HG03354 (cell line): ENCODE measurements at regions not wholly inside any gene's neighbourhood (a gene's known extent, or its start where the extent isn't known, plus 50 kb on each side); places are given as distances from the start of the nearest gene placed in this dataset.
"Not testable (repeated sequence)": the region's sequence is repeated elsewhere in the genome, so short reads cannot be mapped to it uniquely, and the experiment has no call there.

Source experiments
- ATAC-seq: cut with Tn5 transposase; IDR thresholded peaks from one replicate; pipeline ENCODE4 v1.9.1; 2021; ENCODE audit warnings: mild to moderate bottlenecking; ENCODE audit not compliant: unreplicated experiment, poor library complexity, severe bottlenecking

DNA sequence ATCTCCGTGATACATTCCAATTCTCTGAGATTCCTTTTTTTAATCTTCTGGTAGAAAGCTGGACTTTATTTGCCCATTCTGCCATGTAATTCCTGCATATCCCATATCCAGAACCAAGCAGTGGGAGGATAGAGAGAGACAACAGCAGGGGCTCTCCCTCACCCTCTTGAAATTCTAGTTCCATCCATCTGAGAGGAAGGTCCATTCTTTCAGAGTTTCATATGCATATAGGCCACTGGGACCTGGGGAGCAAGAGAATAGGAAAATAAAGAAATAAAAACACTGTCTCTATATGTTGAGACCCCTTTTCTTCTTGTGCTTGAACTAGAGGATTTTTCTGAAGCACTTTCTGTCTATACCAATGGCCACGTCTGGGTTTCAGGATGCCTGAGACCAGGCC, 147.9 kb upstream of the STMND1 start:
- no peak for ATAC-seq

DNA sequence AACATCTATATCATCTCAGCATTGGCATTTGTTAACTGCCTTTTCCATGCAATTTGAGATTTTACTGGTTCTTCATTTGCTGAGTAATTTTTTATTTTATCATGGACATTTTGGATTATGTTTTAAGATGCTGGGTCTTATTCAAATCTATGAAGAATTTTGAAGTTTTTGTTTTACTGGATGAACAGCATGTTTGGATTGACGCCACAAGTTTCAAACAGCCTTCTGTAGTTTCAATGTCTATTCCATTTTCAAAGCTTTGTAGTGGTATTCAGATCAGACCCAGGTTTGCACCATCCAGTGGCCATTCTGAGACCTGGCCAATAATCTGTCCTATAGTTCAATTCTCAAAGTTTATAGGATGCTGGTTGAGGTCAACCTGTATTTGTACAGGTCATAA, 148.4 kb upstream of the STMND1 start:
- no peak for ATAC-seq

DNA sequence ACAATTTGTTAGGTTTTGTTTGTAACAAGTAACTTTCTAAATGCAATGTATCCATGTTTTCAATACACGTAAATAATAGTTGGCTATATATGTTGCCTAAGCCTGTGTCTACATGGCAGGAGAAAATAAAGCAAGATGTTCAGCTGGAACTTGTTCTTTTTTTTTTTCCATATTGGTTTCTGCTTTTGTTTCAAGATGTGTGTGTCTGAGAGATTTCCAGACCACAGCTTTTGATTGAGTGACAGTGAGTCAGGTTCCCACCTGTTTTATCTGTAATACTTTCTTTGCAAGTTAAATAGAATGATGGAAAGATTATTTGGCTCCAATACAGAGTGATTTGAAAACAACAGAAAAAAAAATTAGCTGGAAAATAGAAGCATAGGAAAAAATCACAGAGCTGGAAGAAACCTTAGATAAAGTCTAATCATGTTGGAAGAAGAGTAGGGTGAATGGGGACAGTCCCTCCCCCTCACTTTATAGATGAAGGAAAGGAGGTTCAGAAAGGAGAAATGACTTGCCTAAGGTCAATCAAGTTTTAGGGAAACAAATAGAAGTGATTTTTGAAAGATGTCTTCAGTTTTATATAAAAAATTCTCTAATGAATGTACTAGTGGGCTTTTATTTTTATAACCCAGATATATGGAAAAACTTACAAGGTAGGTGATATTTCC, 150.9 kb upstream of the STMND1 start:
- no peak for ATAC-seq

DNA sequence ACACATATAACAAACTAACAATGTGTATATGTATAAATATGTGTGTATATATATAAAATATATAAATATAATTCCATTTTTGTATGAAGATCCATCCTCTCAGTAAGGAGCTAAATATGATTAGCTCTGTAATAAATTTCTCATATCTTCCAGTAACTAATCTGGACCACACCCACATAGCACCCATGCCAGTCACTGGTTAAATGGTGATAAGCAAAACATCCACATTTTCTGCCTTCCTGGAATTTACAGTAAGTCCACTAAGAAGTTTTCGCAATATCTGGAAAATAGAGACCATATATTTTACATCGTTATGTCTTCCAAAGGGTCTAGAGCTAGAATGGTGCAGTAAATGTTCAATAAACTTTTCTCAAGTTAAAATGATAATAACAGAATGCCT, 151.5 kb upstream of the STMND1 start:
- no peak for ATAC-seq

DNA sequence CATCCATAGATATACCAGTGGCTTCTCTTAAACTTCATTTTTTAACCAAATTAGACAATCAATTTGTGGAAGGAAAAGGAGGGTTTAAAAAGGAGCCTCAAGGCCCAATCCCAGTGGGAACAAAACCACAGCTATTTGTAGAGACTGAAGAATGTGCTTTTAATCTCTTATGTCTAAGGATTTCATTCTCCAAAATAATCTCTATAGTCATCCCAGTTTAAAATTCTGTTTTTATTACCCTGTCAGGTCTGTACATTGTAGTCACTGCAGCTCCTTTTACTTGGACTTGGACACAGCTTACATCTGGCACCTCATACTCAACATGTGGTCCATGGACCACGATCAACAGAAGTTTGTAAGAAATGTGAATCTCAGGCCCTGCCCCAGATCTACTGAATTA, 152.1 kb upstream of the STMND1 start:
- no peak for ATAC-seq

DNA sequence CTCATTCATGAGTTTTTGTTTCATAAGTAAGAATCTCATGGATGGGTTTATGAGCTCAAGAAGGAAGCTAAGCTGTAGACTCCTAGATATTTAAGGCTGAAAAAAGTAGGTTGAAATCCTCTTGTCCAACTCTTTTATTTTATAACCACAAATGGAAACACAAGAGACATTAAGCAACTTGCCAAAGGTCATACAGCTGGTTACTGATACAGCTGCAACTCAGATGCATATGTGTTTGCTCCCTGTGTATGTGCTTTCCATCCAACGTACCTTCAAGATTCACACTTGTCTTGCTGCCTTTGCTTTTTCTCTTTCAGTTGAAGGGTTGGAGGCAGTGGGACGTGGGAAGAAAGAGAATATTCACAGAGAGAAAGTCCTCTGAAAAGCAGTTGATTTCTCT, 153.5 kb upstream of the STMND1 start:
- ATAC-seq, result no peak

DNA sequence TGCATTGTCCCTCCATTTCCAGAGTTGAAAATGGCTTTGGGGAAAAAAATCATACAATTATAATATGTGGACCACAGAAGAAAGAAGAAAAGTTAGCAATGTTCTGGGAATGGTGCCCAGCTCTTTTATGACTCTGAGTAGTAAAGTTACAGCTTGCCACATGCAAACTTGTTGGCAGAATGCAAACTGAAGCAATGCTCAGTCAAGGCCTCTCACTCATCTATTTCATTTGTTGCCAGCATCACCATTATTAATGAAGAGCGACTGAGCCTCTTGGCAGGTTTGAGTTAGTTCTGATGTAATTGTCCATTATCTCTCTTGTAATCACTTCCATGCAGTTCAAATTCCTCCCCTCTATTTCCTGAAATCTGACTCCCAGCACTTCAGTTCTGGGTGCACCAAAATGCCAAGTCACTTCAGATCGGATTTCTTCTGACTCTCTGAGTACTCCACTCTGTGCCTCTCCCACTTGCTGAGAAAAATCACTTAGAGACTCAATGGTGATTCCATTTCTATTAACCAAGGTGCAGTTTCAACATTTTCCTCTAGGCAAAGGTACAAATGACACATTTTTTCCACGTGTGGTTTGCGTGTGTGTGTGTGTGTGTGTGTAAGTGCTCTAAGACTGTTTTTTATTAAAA, 154.4 kb upstream of the STMND1 start:
- ATAC-seq, result no peak

DNA sequence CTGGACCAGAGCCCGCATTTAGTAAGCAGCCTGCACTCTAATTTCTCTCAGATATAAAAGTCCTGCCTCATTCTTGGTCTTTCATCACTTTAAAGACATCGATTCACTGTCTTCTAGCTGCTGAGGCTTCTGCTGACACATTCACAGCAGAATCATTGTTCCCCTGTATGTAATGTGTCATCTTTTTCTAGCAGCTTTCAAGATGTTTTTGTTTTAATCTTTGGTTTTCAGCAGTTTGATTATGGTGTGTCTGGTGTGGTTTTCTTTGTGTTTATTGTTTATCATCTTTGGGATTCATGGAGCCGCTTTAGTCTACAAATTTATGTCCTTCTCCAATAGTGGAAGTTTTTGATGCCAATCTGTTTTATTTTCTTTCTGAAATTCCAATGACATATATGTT, 157.3 kb upstream of the STMND1 start:
- ATAC-seq, result no peak

DNA sequence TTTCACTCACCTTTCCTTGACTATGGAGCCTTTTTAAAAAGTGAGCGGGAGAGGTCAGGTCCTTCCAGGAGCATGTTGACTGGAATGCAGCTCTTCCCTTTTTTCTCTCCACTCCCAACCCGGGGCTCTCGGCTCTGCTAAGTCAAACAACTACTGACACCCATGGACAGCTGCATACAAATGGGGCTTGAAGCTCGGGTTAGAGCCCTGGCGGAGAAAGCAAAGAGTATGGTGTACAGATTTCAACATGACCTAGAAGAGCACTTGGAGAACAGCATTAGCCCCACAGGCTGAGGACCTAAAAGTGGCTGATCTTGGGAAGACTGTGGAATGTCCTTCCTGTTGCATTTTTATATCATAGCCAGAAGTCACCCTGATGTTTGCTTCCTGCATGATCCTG, 162.0 kb upstream of the STMND1 start:
- ATAC-seq, result no peak

DNA sequence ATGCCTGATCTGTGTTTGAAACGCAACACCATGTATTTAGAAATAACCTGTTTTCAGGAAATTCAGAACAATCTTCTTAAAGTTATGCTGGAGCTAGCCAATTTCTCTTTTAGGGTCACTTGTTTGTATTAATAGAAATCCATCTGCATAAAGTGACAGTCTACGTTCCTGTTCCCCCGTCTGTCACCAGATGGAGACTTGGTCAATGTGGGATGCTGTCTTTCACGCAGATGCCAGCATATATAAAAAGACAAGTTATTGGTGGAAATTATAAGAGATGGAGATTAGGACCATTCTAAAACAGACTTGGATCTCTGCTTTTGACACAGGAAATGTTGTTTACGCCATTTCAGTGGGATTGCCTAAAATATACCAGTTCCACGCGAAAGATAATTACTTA, 162.5 kb upstream of the STMND1 start:
- no peak for ATAC-seq

DNA sequence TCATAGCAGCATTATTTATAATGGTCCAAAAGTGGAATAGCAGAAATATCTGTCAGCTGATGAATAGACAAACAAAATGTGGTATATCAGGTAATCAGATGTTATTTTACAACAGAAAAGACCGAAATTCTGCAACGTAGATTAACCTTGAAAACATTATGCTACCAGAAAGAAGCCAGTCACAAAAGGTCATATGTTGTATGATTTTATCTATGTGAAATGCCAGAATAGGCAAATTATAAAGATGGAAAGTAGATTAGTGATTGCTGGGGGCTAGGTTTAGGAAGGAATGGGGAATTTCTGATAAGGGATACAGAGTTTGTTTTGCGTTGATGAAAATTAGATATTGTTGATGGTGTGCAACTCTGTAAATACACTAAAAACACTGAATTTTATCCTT, 165.0 kb upstream of the STMND1 start:
- no peak for ATAC-seq

DNA sequence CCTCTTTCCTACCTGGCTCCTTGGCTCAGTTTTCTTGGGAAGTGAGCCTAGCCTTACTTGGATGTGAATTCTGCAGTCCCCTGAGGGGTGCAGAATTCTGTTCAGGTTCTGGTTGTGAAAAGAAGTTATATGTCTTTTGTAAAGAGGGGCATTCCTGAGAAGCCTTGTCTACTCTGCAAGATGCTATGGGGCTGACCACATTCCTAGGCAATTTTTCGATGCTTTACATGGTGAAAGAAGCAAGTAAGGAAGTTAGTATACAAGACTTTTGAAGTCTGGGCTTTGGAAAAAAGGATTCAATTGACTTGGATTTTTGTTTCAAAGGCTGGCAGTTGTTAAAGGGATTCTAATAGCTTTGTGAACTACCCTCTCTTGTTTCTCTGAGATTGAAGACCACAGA, 167.9 kb upstream of the STMND1 start:
- no peak for ATAC-seq

DNA sequence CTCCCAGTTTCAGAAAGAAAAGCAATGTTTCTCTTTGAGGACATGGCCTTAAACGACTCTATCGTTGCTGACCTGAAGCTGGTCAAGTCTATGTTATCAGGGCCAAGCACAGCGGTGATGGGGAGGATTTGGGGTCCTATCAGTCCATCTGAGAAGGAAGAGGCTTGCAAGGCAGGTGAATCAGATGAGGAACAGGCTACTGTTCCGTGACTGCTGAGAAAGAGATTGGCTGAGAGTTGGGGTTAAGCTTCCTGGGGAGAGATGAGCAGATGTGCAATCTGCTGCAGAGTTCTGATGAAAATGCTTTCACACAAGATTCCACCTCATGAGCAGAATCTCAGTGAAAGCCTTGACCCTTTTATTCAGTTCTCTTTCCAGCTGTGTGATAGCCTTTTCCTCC, 168.3 kb upstream of the STMND1 start:
- ATAC-seq, result no peak

DNA sequence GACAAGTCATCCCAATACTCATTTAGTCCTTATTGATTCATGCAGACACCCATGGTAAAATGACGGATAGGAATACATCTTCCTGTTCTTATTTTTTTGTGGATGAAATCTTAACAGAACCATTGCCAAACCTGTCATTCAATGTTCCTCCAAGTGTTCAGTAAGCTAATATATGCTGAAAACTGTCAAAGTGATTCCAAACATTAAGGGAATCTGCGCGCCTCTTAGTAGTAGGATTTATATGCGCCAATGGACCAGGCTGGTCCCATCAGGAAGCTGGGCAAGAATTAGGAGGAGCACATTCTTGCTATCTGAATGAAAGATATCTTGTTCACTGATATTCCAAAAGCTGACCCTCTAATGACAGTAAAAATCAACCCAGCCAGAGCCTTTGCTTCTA, 168.9 kb upstream of the STMND1 start:
- no peak for ATAC-seq

DNA sequence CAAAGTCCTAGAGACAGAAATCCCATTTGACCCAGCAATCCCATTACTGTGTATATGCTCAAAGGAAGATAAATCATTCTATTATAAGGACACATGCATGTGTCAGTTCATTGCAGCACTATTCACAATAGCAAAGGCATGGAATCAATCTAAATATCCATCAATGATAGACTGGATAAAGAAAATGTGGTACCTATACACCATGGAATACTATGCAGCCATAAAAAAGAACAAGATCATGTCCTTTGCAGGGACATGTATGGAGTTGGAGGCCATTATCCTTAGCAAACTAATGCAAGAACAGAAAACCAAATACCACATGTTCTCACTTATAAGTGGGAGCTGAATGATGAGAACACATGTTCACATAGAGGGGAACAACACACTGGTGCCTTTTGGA, 169.8 kb upstream of the ATXN1 start:
- ATAC-seq, result not testable (repeated sequence)

DNA sequence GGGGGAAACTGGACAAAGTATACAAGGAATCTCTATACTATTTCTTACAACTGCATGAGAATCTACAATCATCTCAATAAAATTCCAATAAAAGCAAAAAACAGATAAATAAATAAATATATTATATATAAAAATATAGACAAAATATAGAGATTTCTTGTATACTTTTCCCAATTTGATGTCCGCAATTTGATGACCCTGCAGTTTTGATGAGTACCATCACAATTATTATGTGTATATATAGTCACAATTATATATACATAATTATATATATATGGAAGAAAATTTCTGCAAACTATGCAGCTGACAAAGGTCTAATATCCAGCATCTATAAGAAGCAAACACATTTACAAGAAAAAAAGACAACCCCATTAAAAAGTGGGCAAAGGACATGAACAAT, 169.2 kb upstream of the ATXN1 start:
- no peak for ATAC-seq

DNA sequence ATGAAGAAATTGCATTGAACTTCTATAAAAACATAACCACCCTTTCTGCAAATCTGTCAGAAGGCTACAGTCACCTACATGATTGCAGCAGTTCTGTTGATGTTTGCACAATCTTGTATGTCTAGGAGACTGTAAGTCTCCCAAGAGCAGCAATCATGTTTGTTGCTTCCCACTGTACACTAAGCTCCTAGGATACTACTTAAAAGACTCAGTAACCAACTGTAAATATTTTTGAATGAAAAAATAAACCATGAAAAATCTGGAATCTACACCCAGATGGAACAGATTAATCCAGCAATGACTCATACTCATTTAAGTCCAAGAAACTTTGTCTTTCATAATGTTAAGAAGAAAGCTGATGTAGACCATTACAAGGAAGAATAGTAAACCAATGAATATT, 168.5 kb upstream of the ATXN1 start:
- ATAC-seq, result no peak

DNA sequence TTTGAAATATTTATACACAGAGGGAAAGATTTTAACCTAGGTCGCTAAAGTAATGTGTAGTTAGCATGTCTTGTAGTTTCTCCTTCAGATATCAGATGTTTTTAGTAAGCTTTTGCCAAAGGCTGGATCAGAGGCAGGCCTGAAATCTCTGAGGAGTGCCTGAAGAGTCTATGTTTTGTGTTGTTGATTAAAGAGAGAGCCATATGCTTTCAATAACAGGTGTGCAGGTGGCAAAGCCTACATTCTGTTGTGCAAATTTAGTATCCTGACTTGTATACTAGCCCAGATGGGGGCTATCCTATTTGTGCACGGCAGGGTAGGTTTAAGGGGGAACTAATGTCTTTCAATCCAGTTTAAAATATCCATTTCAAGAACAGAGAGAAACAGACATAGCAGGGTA, 167.1 kb upstream of the ATXN1 start:
- no peak for ATAC-seq

DNA sequence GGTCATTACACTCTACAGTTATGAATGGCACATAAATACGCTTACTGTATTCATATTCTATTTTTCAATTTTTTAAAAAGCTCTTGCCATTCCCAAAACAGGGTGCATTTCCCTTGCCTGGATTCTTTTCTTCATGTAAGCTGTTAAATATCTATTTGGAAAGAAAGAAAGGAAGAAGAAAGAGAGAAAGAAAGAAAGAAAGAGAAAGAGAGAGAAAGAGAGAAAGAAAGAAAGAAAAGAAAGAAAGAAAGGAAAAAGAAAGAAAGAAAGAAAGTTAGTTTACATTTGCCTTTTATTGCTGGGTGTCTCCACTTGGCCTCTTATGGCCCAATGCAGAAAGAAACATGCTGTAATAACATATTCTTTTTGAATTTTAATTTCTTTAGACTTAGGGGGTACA, 165.9 kb upstream of the ATXN1 start:
- ATAC-seq, result no peak

DNA sequence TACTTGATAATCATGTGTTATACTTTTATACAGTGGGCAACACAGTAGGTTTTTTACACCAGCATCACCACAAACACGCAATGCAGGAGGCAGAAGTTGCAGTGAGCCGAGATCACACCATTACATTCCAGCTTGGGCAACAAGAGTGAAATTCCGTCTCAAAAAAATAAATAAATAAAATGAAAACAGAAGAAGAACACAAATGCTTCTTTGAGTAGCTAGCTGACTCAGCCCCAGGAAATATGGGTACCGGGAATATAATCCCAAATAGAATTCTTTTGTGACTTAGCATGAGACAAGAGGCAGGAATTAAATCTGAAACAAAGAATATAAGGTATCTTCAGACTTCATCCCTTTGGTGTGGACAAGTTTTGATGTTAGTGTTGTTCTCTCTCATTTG, 164.2 kb upstream of the ATXN1 start:
- ATAC-seq, result no peak

DNA sequence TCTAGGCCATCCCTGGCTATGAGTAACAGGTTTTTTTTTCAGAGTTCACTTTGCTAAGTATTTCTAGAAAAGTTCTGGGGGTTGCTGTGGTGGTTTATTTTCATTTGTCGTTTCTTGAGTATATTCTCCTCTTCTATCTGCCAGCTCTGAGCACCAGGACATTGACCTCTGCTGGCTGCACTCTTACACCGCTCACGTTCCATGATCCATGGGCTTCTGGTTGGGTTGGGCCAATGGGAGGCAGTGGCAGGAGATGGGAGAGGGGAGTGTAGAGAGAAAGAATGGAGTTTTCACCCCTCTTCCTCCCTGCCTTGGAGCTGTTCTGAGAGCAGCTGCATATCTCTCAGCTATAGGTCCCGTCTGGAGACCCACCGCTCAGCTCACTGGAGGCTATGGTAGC, 161.0 kb upstream of the ATXN1 start:
- no peak for ATAC-seq
